Osteocyte (in vitro differentiated cells): ENCODE measurements at regions not wholly inside any gene's neighbourhood (a gene's known extent, or its start where the extent isn't known, plus 50 kb on each side); places are given as distances from the start of the nearest gene placed in this dataset.
"Not testable (repeated sequence)": the region's sequence is repeated elsewhere in the genome, so short reads cannot be mapped to it uniquely, and the experiment has no call there.

Source experiments
- DNase-seq: peaks from one replicate; pipeline ENCODE4 v3.0.0; 2021; ENCODE audit warnings: mixed read lengths; ENCODE audit not compliant: unreplicated experiment; ENCODE audit errors: extremely low spot score
- H3K27ac Mint-ChIP-seq: one replicate; pipeline ENCODE4 v1.8.0; 2021; ENCODE audit warnings: mild to moderate bottlenecking, mixed read lengths; ENCODE audit not compliant: unreplicated experiment
- H3K27me3 Mint-ChIP-seq: one replicate; pipeline ENCODE4 v1.8.0; 2021; ENCODE audit warnings: mixed read lengths; ENCODE audit not compliant: unreplicated experiment
- H3K36me3 Mint-ChIP-seq: one replicate; pipeline ENCODE4 v1.8.0; 2021; ENCODE audit warnings: mixed read lengths; ENCODE audit not compliant: unreplicated experiment
- H3K4me1 Mint-ChIP-seq: one replicate; pipeline ENCODE4 v1.8.0; 2021; ENCODE audit warnings: mixed read lengths; ENCODE audit not compliant: unreplicated experiment
- H3K4me3 Mint-ChIP-seq: one replicate; pipeline ENCODE4 v1.8.0; 2021; ENCODE audit warnings: mild to moderate bottlenecking, moderate library complexity, mixed read lengths; ENCODE audit not compliant: unreplicated experiment
- H3K9me3 Mint-ChIP-seq: one replicate; pipeline ENCODE4 v1.8.0; 2021; ENCODE audit warnings: mixed read lengths; ENCODE audit not compliant: unreplicated experiment
- TF ChIP-seq, protein P1 (sequence below): fragments of 200-600 bp; sonication (generic); IDR thresholded peaks from 2 replicates; pipeline ENCODE4 v1.5.0; 2021; ENCODE audit warnings: antibody characterized with exemption, mild to moderate bottlenecking, moderate library complexity

DNA sequence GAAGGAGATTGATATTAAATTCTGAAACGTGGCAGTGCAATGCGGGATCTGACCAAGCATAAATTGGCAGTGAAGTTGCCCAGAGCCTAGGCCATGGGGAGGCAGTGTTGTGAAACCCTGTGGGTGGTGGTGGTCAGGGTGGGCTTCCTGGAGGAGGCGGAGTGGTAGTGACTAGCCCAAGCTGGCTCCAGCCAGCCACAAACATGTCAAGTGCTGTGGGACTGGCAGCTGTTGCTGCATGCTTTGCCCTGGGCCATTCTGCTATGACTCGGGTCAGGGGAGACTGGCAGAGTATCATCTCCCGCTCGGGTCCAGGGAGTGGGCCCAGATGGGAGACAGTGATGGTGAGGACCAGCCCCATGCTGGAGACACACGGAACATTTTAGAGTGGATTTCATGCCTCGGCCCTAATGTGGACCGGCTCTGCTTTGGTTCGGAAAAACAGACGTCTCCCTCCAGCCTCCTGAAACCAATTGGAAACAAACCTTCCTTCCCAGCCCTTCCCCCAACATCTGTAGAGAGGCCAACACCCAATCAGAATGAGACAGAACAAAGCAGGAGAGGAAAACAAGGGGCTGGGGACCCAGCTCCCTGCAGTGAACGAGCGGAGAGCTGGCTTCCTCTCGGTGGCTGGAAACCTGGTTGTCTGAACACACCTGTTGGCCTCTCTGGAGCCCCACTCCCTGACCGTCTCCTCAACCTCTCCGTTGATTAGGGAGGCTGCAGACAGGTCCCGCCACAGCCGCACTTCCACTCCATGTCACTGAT is 58.2 kb downstream of the TMEM270 start:
- DNase-seq = peak; percentile 74
- peaks cover 9% of the 10 kb centered on the region for H3K27me3 Mint-ChIP-seq
- H3K4me3 Mint-ChIP-seq = no peak overlapping the region
- TF ChIP-seq, protein P1, sequence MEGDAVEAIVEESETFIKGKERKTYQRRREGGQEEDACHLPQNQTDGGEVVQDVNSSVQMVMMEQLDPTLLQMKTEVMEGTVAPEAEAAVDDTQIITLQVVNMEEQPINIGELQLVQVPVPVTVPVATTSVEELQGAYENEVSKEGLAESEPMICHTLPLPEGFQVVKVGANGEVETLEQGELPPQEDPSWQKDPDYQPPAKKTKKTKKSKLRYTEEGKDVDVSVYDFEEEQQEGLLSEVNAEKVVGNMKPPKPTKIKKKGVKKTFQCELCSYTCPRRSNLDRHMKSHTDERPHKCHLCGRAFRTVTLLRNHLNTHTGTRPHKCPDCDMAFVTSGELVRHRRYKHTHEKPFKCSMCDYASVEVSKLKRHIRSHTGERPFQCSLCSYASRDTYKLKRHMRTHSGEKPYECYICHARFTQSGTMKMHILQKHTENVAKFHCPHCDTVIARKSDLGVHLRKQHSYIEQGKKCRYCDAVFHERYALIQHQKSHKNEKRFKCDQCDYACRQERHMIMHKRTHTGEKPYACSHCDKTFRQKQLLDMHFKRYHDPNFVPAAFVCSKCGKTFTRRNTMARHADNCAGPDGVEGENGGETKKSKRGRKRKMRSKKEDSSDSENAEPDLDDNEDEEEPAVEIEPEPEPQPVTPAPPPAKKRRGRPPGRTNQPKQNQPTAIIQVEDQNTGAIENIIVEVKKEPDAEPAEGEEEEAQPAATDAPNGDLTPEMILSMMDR = no peak
- peaks cover 9% of the 10 kb centered on the region for H3K4me1 Mint-ChIP-seq
- no peak overlapping the region for H3K27ac Mint-ChIP-seq
- H3K9me3 Mint-ChIP-seq = no peaks in the 10 kb centered on the region
- no peaks in the 10 kb centered on the region for H3K36me3 Mint-ChIP-seq

- H3K27ac Mint-ChIP-seq = no peak overlapping the region
Measured at GRCh38 chr7:73919694-73920375, 58.9 kb downstream of the TMEM270 start.

DNA sequence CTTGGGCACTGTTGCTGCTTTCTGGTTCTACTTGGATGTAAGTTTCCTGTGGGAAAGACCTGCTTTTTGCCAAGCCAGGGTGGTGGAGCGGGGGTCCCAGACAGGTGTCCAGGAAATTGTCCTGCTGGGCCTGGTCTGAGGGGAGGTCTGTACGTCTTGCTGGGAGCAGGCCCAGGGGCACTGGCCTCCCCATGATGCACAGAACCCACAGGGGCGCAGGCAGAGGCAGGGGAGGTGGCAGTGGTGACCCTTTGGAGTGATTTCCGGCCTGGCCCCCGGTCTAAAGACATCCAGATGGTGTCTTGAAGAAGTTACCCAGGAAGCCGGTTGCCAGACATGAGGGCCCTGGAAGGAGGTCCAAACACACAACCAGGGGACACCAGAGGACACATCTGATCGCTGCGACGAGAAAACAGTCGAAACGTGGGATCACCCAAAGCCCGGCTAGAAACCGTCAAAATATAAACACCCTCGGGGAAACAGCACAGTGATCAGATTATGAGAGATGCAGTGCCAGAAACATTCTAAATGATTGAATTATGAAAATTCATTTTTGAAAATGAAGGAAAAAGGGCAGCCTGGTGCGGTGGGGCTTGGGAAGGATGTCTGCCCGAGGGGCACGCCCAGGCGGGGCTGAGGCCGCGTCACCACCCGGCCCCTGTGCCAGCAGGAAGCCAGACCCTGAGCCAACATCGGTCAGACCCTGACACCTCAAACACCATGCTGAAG is 59.6 kb downstream of the TMEM270 start:
- peak; percentile 72 for DNase-seq
- no peak overlapping the region for H3K27ac Mint-ChIP-seq
- H3K4me1 Mint-ChIP-seq = peaks cover 13% of the 10 kb centered on the region
- H3K27me3 Mint-ChIP-seq = peaks cover 7% of the 10 kb centered on the region
- TF ChIP-seq, protein P1 = no peak
- no peak overlapping the region for H3K4me3 Mint-ChIP-seq
- H3K36me3 Mint-ChIP-seq = no peaks in the 10 kb centered on the region
- H3K9me3 Mint-ChIP-seq = no peaks in the 10 kb centered on the region

More at GRCh38 chr7:73919694-73920375, 58.9 kb downstream of the TMEM270 start:
- Mint-ChIP-seq H3K9me3 (no peaks in the 10 kb centered on the region), H3K4me1 (peaks cover 9% of the 10 kb centered on the region), H3K36me3 (no peaks in the 10 kb centered on the region), H3K4me3 (no peak overlapping the region), H3K27me3 (peaks cover 9% of the 10 kb centered on the region)
- TF ChIP-seq, protein P1 = no peak
- DNase-seq = no peak

GRCh38 chr7:73921623-73922528 is 60.9 kb downstream of the TMEM270 start:
- no peaks in the 10 kb centered on the region for H3K9me3 Mint-ChIP-seq
- H3K27me3 Mint-ChIP-seq = peaks cover 10% of the 10 kb centered on the region
- DNase-seq = peak; percentile 79
- peaks cover 13% of the 10 kb centered on the region for H3K4me1 Mint-ChIP-seq
- H3K4me3 Mint-ChIP-seq = no peak overlapping the region
- TF ChIP-seq, protein P1 = no peak
- H3K27ac Mint-ChIP-seq = no peak overlapping the region
- no peaks in the 10 kb centered on the region for H3K36me3 Mint-ChIP-seq

GRCh38 chr7:73928644-73929043 is 67.7 kb downstream of the TMEM270 start:
- not testable (repeated sequence) for H3K27ac Mint-ChIP-seq, H3K4me3 Mint-ChIP-seq, H3K4me1 Mint-ChIP-seq, H3K36me3 Mint-ChIP-seq, H3K9me3 Mint-ChIP-seq
- DNase-seq = peak; percentile 40
- H3K27me3 Mint-ChIP-seq = peaks cover 15% of the 10 kb centered on the region
